ENCODE measurements at regions not wholly inside any gene's neighbourhood (a gene's known extent, or its start where the extent isn't known, plus 50 kb on each side); places are given as distances from the start of the nearest gene placed in this dataset.

- in situ Hi-C loops (cut with HindIII; ENCODE audit: extremely low pct_ligation_motif_present, low pct_unique_long_range_greater_than_20kb), result no loop called here
- Histone ChIP-seq H3K27me3 (ENCODE audit: control insufficient read depth in 1 of 2, insufficient read depth in 2 of 2, low read length in 2 of 2) (no peaks in the 10 kb centered on the region), H3K4me1 (ENCODE audit: insufficient read depth, low read length) (no peaks in the 10 kb centered on the region), H3K4me3 (replicated peaks in 1 of 3; ENCODE audit: insufficient read depth in 1 of 3, low read depth in 2 of 3, low read length in 3 of 3) (no peak overlapping the region), H3K9me3 (ENCODE audit: low read length) (peaks cover 12% of the 10 kb centered on the region; the same call in 1 of the 2 replicates), H3K79me2 (ENCODE audit: insufficient read depth, low read length) (no peaks in the 10 kb centered on the region), H4K20me1 (ENCODE audit: insufficient read depth, low read length) (no peaks in the 10 kb centered on the region), H3K36me3 (replicated peaks in 1 of 2; ENCODE audit: control insufficient read depth in 1 of 2, insufficient read depth in 2 of 2, low read length in 2 of 2) (no peaks in the 10 kb centered on the region), H3K27ac (ENCODE audit: extremely low read length, insufficient read depth, low read length) (no peak overlapping the region), H2AFZ (ENCODE audit: low read length) (no peak overlapping the region), H3K9ac (ENCODE audit: insufficient read depth, low read depth, low read length) (no peak overlapping the region), H3K4me2 (ENCODE audit: low read depth, low read length) (no peak overlapping the region)
- ChIA-PET POLR2A (no interaction called here), CTCF (ENCODE audit: low intra/inter-chr PET ratio, low total read pairs) (no interaction called here)
- BruUV-seq (replicated peaks), result no TSS peak
- ATAC-seq, result no peak
- FAIRE-seq, result no peak
- intact Hi-C loops (cut with micrococcal nuclease; ENCODE audit: unreplicated experiment), result no loop called here
- no peak for DNase-seq (ENCODE audit: low spot score)
- WGBS (ENCODE audit: low lambda C conversion rate), result 1% methylated on average over 2 of the region's 2 CpGs
- TF ChIP-seq KDM5B (CRISPR knock-in tag; IDR thresholded peaks at IDR 0.05; ENCODE audit: borderline replicate concordance) (no peak), ZNF639 (CRISPR knock-in tag; conservative IDR thresholded peaks at IDR 0.05) (no peak), TEF (CRISPR knock-in tag; IDR thresholded peaks at IDR 0.05) (no peak), SIX1 (CRISPR knock-in tag; IDR thresholded peaks at IDR 0.05; ENCODE audit: borderline replicate concordance) (no peak), ZBTB34 (CRISPR knock-in tag; IDR thresholded peaks at IDR 0.05) (no peak), KLF11 (CRISPR knock-in tag; IDR thresholded peaks at IDR 0.05) (no peak), KDM2A (CRISPR knock-in tag; IDR thresholded peaks at IDR 0.05; ENCODE audit: borderline replicate concordance, low read depth) (no peak), ZNF362 (CRISPR knock-in tag; IDR thresholded peaks at IDR 0.05; ENCODE audit: borderline replicate concordance) (no peak), ZSCAN5A (CRISPR knock-in tag; IDR thresholded peaks at IDR 0.05; ENCODE audit: borderline replicate concordance) (no peak), PREB (CRISPR knock-in tag; IDR thresholded peaks at IDR 0.05) (no peak), SP4 (CRISPR knock-in tag; IDR thresholded peaks at IDR 0.05) (no peak), SMAD1 (CRISPR knock-in tag; IDR thresholded peaks at IDR 0.05; ENCODE audit: borderline replicate concordance, low read depth) (no peak), ZNF687 (CRISPR knock-in tag; IDR thresholded peaks at IDR 0.05) (no peak)
Measured at GRCh38 chr4:126183206-126183605, 868.5 kb downstream of the FAT4 start.
